PC-9 (cell line): ENCODE measurements at regions not wholly inside any gene's neighbourhood (a gene's known extent, or its start where the extent isn't known, plus 50 kb on each side); places are given as distances from the start of the nearest gene placed in this dataset.

Source experiments
- EZH2 ChIP-seq: fragments of 200-600 bp; sonication (generic); IDR thresholded peaks from 2 replicates; pipeline ENCODE4 v1.8.0; 2017; ENCODE audit warnings: antibody characterized with exemption, low read depth
- TF ChIP-seq, protein P1 (sequence below): fragments of 200-600 bp; sonication (generic); conservative IDR thresholded peaks from 2 replicates; pipeline ENCODE4 v1.6.1; 2017; ENCODE audit warnings: mixed run types, antibody characterized with exemption, mild to moderate bottlenecking, moderate library complexity

DNA sequence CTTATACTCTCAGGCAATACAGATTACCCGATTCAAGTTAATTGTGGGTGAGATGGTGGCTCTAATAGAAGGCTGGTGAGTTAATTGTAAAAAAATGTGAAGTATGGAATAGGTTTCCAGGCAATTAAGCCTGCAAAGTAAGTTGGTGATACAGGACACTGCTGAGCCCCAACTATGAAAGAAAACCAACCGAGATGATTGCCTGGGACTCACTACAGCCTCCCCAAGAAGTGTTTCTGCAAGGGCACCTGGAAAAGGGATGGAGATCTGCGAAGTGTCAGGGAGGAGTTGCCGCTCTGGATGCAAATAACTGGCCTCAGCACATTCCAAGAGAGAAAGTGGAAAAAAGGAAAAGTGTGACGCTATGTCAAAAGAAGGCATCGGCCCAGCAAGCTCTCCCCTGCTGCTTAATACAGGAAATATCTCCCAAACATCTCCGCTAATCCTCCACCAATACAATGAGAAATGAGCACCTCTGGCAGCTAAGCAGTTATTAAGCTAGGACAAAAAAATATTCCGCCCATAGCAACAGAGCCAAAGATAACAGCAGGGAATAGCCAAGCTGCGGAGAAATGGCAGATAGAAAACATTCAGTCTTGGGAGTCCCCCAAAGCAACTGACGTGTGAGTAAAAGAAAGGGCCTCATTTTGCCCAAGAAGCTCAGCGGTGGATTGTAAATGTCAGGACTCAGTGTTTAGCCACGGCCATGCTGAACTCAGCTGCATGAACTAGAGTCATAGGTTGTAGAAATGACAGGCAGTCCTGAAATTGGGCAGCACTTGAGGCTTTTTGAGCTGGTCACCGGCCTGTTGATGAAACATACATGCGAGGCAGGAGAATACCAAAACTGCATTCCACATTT, 133.7 kb downstream of the SNX19 start:
- no peak for TF ChIP-seq EZH2
- TF ChIP-seq, protein P1, sequence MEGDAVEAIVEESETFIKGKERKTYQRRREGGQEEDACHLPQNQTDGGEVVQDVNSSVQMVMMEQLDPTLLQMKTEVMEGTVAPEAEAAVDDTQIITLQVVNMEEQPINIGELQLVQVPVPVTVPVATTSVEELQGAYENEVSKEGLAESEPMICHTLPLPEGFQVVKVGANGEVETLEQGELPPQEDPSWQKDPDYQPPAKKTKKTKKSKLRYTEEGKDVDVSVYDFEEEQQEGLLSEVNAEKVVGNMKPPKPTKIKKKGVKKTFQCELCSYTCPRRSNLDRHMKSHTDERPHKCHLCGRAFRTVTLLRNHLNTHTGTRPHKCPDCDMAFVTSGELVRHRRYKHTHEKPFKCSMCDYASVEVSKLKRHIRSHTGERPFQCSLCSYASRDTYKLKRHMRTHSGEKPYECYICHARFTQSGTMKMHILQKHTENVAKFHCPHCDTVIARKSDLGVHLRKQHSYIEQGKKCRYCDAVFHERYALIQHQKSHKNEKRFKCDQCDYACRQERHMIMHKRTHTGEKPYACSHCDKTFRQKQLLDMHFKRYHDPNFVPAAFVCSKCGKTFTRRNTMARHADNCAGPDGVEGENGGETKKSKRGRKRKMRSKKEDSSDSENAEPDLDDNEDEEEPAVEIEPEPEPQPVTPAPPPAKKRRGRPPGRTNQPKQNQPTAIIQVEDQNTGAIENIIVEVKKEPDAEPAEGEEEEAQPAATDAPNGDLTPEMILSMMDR, result no peak
